ENCODE measurements at regions not wholly inside any gene's neighbourhood (a gene's known extent, or its start where the extent isn't known, plus 50 kb on each side); places are given as distances from the start of the nearest gene placed in this dataset.

- TF ChIP-seq CTCF (IDR thresholded peaks at IDR 0.05; ENCODE audit: insufficient read depth, low read length) (no peak), SPI1 (IDR thresholded peaks at IDR 0.05; ENCODE audit: borderline replicate concordance, low read depth) (no peak), POLR2AphosphoS5 (IDR thresholded peaks at IDR 0.05; ENCODE audit: low read depth) (no peak), REST (IDR thresholded peaks at IDR 0.05; ENCODE audit: insufficient replicate concordance, low read depth) (no peak)
Observed at GRCh38 chr3:182248349-182248880, 536.7 kb downstream of the SOX2 start.

All from HL-60 (cell line).